Tibial artery (tissue), 4 donors: ENCODE measurements at regions not wholly inside any gene's neighbourhood (a gene's known extent, or its start where the extent isn't known, plus 50 kb on each side); places are given as distances from the start of the nearest gene placed in this dataset.

Source experiments
- DNase-seq, 2 donors: peaks; one replicate each; pipeline ENCODE4 v3.0.0-alpha.2; 2019
- H3K27ac ChIP-seq, 2 donors: fragments of 200-600 bp; sonication (generic) in 1 of 2; 1 replicate in 1 of 2; 2 replicates in 1 of 2; pipeline ENCODE4 v1.5.1; 2018 to 2019; ENCODE audit warnings: mild to moderate bottlenecking in 1 of 2
- H3K27me3 ChIP-seq, 2 donors: fragments of 200-600 bp; sonication (generic) in 1 of 2; one replicate each; pipeline versions ENCODE4 v1.5.1 to v1.6.0; 2016 to 2019
- H3K36me3 ChIP-seq, 3 donors: fragments of 200-600 bp; sonication (generic) in 2 of 3; one replicate each; pipeline ENCODE4 v1.5.1; 2016 to 2019; ENCODE audit warnings: mild to moderate bottlenecking in 2 of 3
- H3K4me1 ChIP-seq, 4 donors: fragments of 200-600 bp; sonication (generic) in 2 of 4; 1 replicate in 3 of 4; 2 replicates in 1 of 4; pipeline ENCODE4 v1.5.1; 2016 to 2019
- H3K4me3 ChIP-seq, 2 donors: fragments of 200-600 bp; sonication (generic) in 1 of 2; 1 replicate in 1 of 2; 2 replicates in 1 of 2; pipeline ENCODE4 v1.5.1; 2018 to 2019; ENCODE audit warnings: mild to moderate bottlenecking in 2 of 2
- H3K9me3 ChIP-seq, 3 donors: fragments of 200-600 bp; sonication (generic) in 1 of 3; one replicate each; pipeline ENCODE4 v1.5.1; 2016 to 2019
- CTCF ChIP-seq, 2 experiments: fragments of 200-600 bp in 1 of 2; fragments of 450-650 bp in 1 of 2; IDR thresholded peaks; one replicate each; pipeline ENCODE4 v1.5.1; 2017 to 2019; ENCODE audit warnings: antibody characterized with exemption in 2 of 2, mild to moderate bottlenecking in 1 of 2, moderate library complexity in 1 of 2
- intact Hi-C: fragments of 100-400 bp; cut with DNase I; formaldehyde crosslinking; loops from one replicate; pipeline ENCODE4 v1.15.0; 2023; ENCODE audit warnings: low total_unique reads

- Histone ChIP-seq H3K4me1 (peaks cover 0 to 76% (median 37%) of the 10 kb centered on the region in 4 donors), H3K27ac (peak overlapping the region; percentile 55 to 56), H3K27me3 (no peaks in the 10 kb centered on the region), H3K9me3 (no peaks in the 10 kb centered on the region), H3K4me3 (no peak overlapping the region), H3K36me3 (no peaks in the 10 kb centered on the region)
- intact Hi-C loops = no loop called here
- no peak for TF ChIP-seq CTCF (IDR thresholded peaks at IDR 0.05)
- no peak for DNase-seq
Observed at GRCh38 chr6:108738684-108739416, 109.4 kb upstream of the ARMC2 start.

- intact Hi-C loops = no loop called here
- H3K27ac ChIP-seq = peak overlapping the region in 1 of 2 donors; percentile 4
- no peaks in the 10 kb centered on the region for H3K9me3 ChIP-seq
- DNase-seq = no peak
- H3K4me1 ChIP-seq = peaks cover 0 to 85% (median 41%) of the 10 kb centered on the region in 4 donors
- no peak overlapping the region for H3K4me3 ChIP-seq
- no peaks in the 10 kb centered on the region for H3K27me3 ChIP-seq
- no peaks in the 10 kb centered on the region for H3K36me3 ChIP-seq
- no peak for TF ChIP-seq CTCF (IDR thresholded peaks at IDR 0.05)
Observed at GRCh38 chr6:108739496-108740330, 108.5 kb upstream of the ARMC2 start.

- TF ChIP-seq CTCF (IDR thresholded peaks at IDR 0.05) = no peak
- intact Hi-C loops = no loop called here
- no peaks in the 10 kb centered on the region for H3K9me3 ChIP-seq
- no peaks in the 10 kb centered on the region for H3K36me3 ChIP-seq
- H3K27ac ChIP-seq = peak overlapping the region; percentile 20 to 71
- peaks cover 0 to 91% (median 49%) of the 10 kb centered on the region in 4 donors for H3K4me1 ChIP-seq
- DNase-seq = no peak
- H3K27me3 ChIP-seq = no peaks in the 10 kb centered on the region
- no peak overlapping the region for H3K4me3 ChIP-seq
Observed at GRCh38 chr6:108741331-108741989, 106.8 kb upstream of the ARMC2 start.

- Histone ChIP-seq H3K36me3 (no peaks in the 10 kb centered on the region), H3K27ac (peak overlapping the region in 1 of 2 donors; percentile 71), H3K27me3 (no peaks in the 10 kb centered on the region), H3K4me1 (peaks cover 0 to 85% (median 46%) of the 10 kb centered on the region in 4 donors), H3K4me3 (no peak overlapping the region), H3K9me3 (no peaks in the 10 kb centered on the region)
- no peak for DNase-seq
- TF ChIP-seq CTCF (IDR thresholded peaks at IDR 0.05) = no peak
- intact Hi-C loops = no loop called here
Observed at GRCh38 chr6:108742041-108742440, 106.2 kb upstream of the ARMC2 start.

- Histone ChIP-seq H3K4me1 (peaks cover 0 to 61% (median 38%) of the 10 kb centered on the region in 4 donors), H3K9me3 (no peaks in the 10 kb centered on the region), H3K36me3 (no peaks in the 10 kb centered on the region), H3K27me3 (no peaks in the 10 kb centered on the region), H3K27ac (peak overlapping the region; percentile 45 to 55), H3K4me3 (no peak overlapping the region)
- intact Hi-C loops = no loop called here
- no peak for DNase-seq
- no peak for TF ChIP-seq CTCF (IDR thresholded peaks at IDR 0.05)
Observed at GRCh38 chr6:108744244-108744972, 103.8 kb upstream of the ARMC2 start.
